ENCODE measurements at regions not wholly inside any gene's neighbourhood (a gene's known extent, or its start where the extent isn't known, plus 50 kb on each side); places are given as distances from the start of the nearest gene placed in this dataset.

- TF ChIP-seq CTCF (IDR thresholded peaks at IDR 0.05; ENCODE audit: low read length): no peak
- no peak for TF ChIP-seq EZH2 (optimal IDR thresholded peaks at IDR 0.05; ENCODE audit: low read depth, low read length)
Observed at GRCh38 chr4:71930459-71930858, 101.3 kb upstream of the NPFFR2 start.
